B cell (primary cell): ENCODE measurements at regions not wholly inside any gene's neighbourhood (a gene's known extent, or its start where the extent isn't known, plus 50 kb on each side); places are given as distances from the start of the nearest gene placed in this dataset.

Experiments
- ATAC-seq: fragments of 200-7000 bp; cut with Tn5 transposase; one replicate; pipeline ENCODE4 v1.10.0; 2021; ENCODE audit warnings: low read depth, mild to moderate bottlenecking, moderate number of reproducible peaks, moderate library complexity
- CTCF ChIA-PET: fragments of 350-600 bp; sonication (Branson Sonifier 250); formaldehyde crosslinking; loops from one replicate; lab custom pipeline; 2021; ENCODE audit warnings: antibody characterized with exemption, inconsistent platforms; lab: Charles Lee
- POLR2A ChIA-PET: fragments of 350-600 bp; sonication (Branson Sonifier 250); formaldehyde crosslinking; loops from one replicate; lab custom pipeline; 2021; ENCODE audit warnings: antibody characterized with exemption; lab: Charles Lee
- DNase-seq: peaks from one replicate; pipeline ENCODE4 v3.0.0; 2013
- H2AFZ ChIP-seq: 2 replicates; pipeline ENCODE4 v1.6.1; 2012; ENCODE audit warnings: mild to moderate bottlenecking, low read depth, low read length; ENCODE audit not compliant: insufficient read depth, poor library complexity, severe bottlenecking
- H3K27ac ChIP-seq, 2 donors: 1 replicate in 1 of 2; 2 replicates in 1 of 2; pipeline ENCODE4 v1.5.1; 2012 to 2013; ENCODE audit warnings: low read length in 2 of 2, mild to moderate bottlenecking in 2 of 2, moderate library complexity in 1 of 2
- H3K27me3 ChIP-seq, 4 experiments: fragments of 200-600 bp in 1 of 4; sonication (generic) in 1 of 4; replicated peaks in 1 of 4; 1 replicate in 2 of 4; 2 replicates in 2 of 4; pipeline versions ENCODE4 v1.6.1 to v1.7.0; 2013 to 2016; ENCODE audit warnings: low read length in 3 of 4, mild to moderate bottlenecking in 2 of 4, mixed read lengths in 1 of 4, moderate library complexity in 1 of 4; ENCODE audit not compliant: insufficient read depth in 4 of 4, control insufficient read depth in 3 of 4; ENCODE audit errors: control extremely low read depth in 1 of 4
- H3K36me3 ChIP-seq, 2 experiments: replicated peaks in 1 of 2; 1 replicate in 1 of 2; 2 replicates in 1 of 2; pipeline versions ENCODE4 v1.6.1 to v1.7.1; 2013; ENCODE audit warnings: low read length in 1 of 2; ENCODE audit not compliant: insufficient read depth in 2 of 2, control insufficient read depth in 1 of 2; ENCODE audit errors: control extremely low read depth in 1 of 2, extremely low read depth in 1 of 2
- H3K4me1 ChIP-seq, 2 donors: fragments of 200-600 bp in 1 of 2; sonication (generic) in 1 of 2; 1 replicate in 1 of 2; 2 replicates in 1 of 2; pipeline versions ENCODE4 v1.5.1 to v1.6.1; 2013 to 2017; ENCODE audit warnings: low read length in 2 of 2; ENCODE audit not compliant: control insufficient read depth in 2 of 2, insufficient read depth in 2 of 2
- H3K4me2 ChIP-seq: replicated peaks from 2 replicates; pipeline ENCODE3; 2012; ENCODE audit warnings: mild to moderate bottlenecking, low read depth, low read length; ENCODE audit not compliant: poor library complexity, severe bottlenecking
- H3K4me3 ChIP-seq, 5 experiments: fragments of 200-600 bp in 1 of 5; sonication (generic) in 1 of 5; 1 replicate in 3 of 5; 2 replicates in 2 of 5; pipeline versions ENCODE4 v1.5.1 to v1.7.0; 2011 to 2016; ENCODE audit warnings: low read length in 4 of 5, mild to moderate bottlenecking in 4 of 5, low read depth in 2 of 5, control low read depth in 1 of 5, moderate library complexity in 1 of 5; ENCODE audit not compliant: insufficient read depth in 1 of 5; ENCODE audit errors: control extremely low read depth in 1 of 5, extremely low read depth in 1 of 5
- H3K79me2 ChIP-seq: fragments of 200-600 bp; sonication (generic); one replicate; pipeline ENCODE4 v1.6.0; 2016; ENCODE audit warnings: low read length; ENCODE audit not compliant: control insufficient read depth, insufficient read depth
- H3K9ac ChIP-seq: fragments of 200-600 bp; sonication (generic); 2 replicates; pipeline ENCODE4 v1.6.1; 2017; ENCODE audit warnings: mild to moderate bottlenecking, low read length, moderate library complexity
- H3K9me3 ChIP-seq, 3 donors: one replicate each; pipeline versions ENCODE4 v1.6.1 to v1.7.1; 2013; ENCODE audit warnings: low read length in 2 of 3; ENCODE audit not compliant: control insufficient read depth in 2 of 3, insufficient read depth in 1 of 3; ENCODE audit errors: control extremely low read depth in 1 of 3
- H4K20me1 ChIP-seq: 2 replicates; pipeline ENCODE4 v1.6.0; 2012; ENCODE audit warnings: mild to moderate bottlenecking, low read length; ENCODE audit not compliant: insufficient read depth, control insufficient read depth, poor library complexity, severe bottlenecking
- H3K27ac Mint-ChIP-seq: one replicate; pipeline ENCODE4 v1.8.0; 2021; ENCODE audit warnings: mixed read lengths
- H3K27me3 Mint-ChIP-seq: one replicate; pipeline ENCODE4 v1.8.0; 2021; ENCODE audit warnings: mixed read lengths
- H3K4me1 Mint-ChIP-seq: one replicate; pipeline ENCODE4 v1.8.0; 2021; ENCODE audit warnings: mixed read lengths
- H3K4me3 Mint-ChIP-seq: one replicate; pipeline ENCODE4 v1.8.0; 2021; ENCODE audit warnings: mixed read lengths
- H3K9me3 Mint-ChIP-seq: one replicate; pipeline ENCODE4 v1.8.0; 2022; ENCODE audit warnings: mixed read lengths; ENCODE audit not compliant: insufficient read depth
- EZH2 ChIP-seq: IDR thresholded peaks from 2 replicates; pipeline ENCODE4 v1.6.1; 2012; ENCODE audit warnings: borderline replicate concordance, low read depth, mild to moderate bottlenecking, moderate library complexity, low read length; ENCODE audit not compliant: insufficient read depth, poor library complexity, severe bottlenecking
- WGBS: methylation state at CpG from one replicate; pipeline ENCODE4 v1.1.5; 2013; ENCODE audit warnings: missing lambda C conversion rate; ENCODE audit not compliant: insufficient coverage; 5-methylcytosine and 5-hydroxymethylcytosine counted together
- intact Hi-C: fragments of 100-400 bp; cut with micrococcal nuclease; formaldehyde crosslinking; loops from one replicate; pipeline ENCODE4 v1.10.0; 2022
- TF ChIP-seq, protein P1 (sequence below): fragments of 200-600 bp; IDR thresholded peaks from one replicate; pipeline ENCODE4 v1.8.0; 2022; ENCODE audit warnings: antibody characterized with exemption, mild to moderate bottlenecking

- Mint-ChIP-seq H3K4me1 (no peaks in the 10 kb centered on the region), H3K27me3 (no peaks in the 10 kb centered on the region), H3K4me3 (no peak overlapping the region), H3K27ac (no peak overlapping the region), H3K9me3 (peaks cover 4% of the 10 kb centered on the region)
- Histone ChIP-seq H3K27ac (no peak overlapping the region), H3K9me3 (no peaks in the 10 kb centered on the region), H3K27me3 (no peaks in the 10 kb centered on the region), H2AFZ (no peak overlapping the region), H3K4me1 (no peaks in the 10 kb centered on the region), H4K20me1 (no peaks in the 10 kb centered on the region), H3K9ac (no peak overlapping the region), H3K4me3 (no peak overlapping the region), H3K36me3 (no peaks in the 10 kb centered on the region), H3K4me2 (no peak overlapping the region), H3K79me2 (no peaks in the 10 kb centered on the region)
- ChIA-PET POLR2A (no interaction called here), CTCF (no interaction called here)
- DNase-seq, result no peak
- TF ChIP-seq, protein P1, sequence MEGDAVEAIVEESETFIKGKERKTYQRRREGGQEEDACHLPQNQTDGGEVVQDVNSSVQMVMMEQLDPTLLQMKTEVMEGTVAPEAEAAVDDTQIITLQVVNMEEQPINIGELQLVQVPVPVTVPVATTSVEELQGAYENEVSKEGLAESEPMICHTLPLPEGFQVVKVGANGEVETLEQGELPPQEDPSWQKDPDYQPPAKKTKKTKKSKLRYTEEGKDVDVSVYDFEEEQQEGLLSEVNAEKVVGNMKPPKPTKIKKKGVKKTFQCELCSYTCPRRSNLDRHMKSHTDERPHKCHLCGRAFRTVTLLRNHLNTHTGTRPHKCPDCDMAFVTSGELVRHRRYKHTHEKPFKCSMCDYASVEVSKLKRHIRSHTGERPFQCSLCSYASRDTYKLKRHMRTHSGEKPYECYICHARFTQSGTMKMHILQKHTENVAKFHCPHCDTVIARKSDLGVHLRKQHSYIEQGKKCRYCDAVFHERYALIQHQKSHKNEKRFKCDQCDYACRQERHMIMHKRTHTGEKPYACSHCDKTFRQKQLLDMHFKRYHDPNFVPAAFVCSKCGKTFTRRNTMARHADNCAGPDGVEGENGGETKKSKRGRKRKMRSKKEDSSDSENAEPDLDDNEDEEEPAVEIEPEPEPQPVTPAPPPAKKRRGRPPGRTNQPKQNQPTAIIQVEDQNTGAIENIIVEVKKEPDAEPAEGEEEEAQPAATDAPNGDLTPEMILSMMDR, result no peak
- no peak for TF ChIP-seq EZH2
- intact Hi-C loops, result no loop called here
- ATAC-seq, result no peak
- no CpG with 5 or more reads among the region's 1 CpG for WGBS
Measured at GRCh38 chr16:76724181-76724580, 447.0 kb downstream of the CNTNAP4 start.

DNA sequence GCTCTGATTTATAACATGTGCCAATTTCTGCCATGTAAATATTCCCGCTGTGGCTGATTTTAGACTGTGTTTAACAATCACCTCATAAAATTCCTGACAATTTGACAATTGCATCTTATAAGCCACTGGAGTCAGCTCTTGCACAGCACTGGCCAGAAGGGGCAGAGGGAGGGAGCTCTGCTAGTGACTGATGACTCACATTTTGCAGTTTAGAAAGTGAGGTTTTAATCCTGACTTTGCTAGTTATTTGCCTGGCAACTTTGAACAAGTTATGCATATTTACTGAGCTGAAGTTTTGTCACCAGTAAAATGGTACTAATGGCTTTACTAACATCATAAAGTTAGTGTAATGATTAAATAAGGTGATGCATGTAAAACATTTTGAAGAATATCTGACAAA lies 452.3 kb downstream of the CNTNAP4 start:
- Mint-ChIP-seq H3K9me3 (no peaks in the 10 kb centered on the region), H3K27me3 (no peaks in the 10 kb centered on the region), H3K4me3 (no peak overlapping the region), H3K4me1 (no peaks in the 10 kb centered on the region), H3K27ac (no peak overlapping the region)
- no peak overlapping the region for H3K9ac ChIP-seq
- no peak overlapping the region for H3K4me2 ChIP-seq
- H3K4me3 ChIP-seq, result no peak overlapping the region
- intact Hi-C loops, result no loop called here
- H3K4me1 ChIP-seq, result no peaks in the 10 kb centered on the region
- DNase-seq (no peak), ATAC-seq (no peak)
- H3K27me3 ChIP-seq, result no peaks in the 10 kb centered on the region
- ChIA-PET CTCF (no interaction called here), POLR2A (no interaction called here)
- H3K36me3 ChIP-seq, result no peaks in the 10 kb centered on the region
- no peak for TF ChIP-seq EZH2
- TF ChIP-seq, protein P1, result no peak
- no peak overlapping the region for H3K27ac ChIP-seq
- no CpG with 5 or more reads among the region's 1 CpG for WGBS
- H2AFZ ChIP-seq, result no peak overlapping the region
- no peaks in the 10 kb centered on the region for H3K9me3 ChIP-seq
- no peaks in the 10 kb centered on the region for H3K79me2 ChIP-seq
- H4K20me1 ChIP-seq, result no peaks in the 10 kb centered on the region
